ENCODE measurements at regions not wholly inside any gene's neighbourhood (a gene's known extent, or its start where the extent isn't known, plus 50 kb on each side); places are given as distances from the start of the nearest gene placed in this dataset.
A peak's percentile ranks its signal among the peaks of the same experiment; 100 is the strongest.

- H3K9me3 Mint-ChIP-seq, result no peaks in the 10 kb centered on the region
- no peaks in the 10 kb centered on the region for H3K27me3 Mint-ChIP-seq (ENCODE audit: insufficient read depth)
- H3K27ac Mint-ChIP-seq, result no peak overlapping the region
- no peaks in the 10 kb centered on the region for H3K36me3 Mint-ChIP-seq (ENCODE audit: low read depth)
- no peak for DNase-seq
- no peaks in the 10 kb centered on the region; the same call in 1 of the 2 replicates for H3K4me1 Mint-ChIP-seq (ENCODE audit: low read depth)
- TF ChIP-seq, protein P1, sequence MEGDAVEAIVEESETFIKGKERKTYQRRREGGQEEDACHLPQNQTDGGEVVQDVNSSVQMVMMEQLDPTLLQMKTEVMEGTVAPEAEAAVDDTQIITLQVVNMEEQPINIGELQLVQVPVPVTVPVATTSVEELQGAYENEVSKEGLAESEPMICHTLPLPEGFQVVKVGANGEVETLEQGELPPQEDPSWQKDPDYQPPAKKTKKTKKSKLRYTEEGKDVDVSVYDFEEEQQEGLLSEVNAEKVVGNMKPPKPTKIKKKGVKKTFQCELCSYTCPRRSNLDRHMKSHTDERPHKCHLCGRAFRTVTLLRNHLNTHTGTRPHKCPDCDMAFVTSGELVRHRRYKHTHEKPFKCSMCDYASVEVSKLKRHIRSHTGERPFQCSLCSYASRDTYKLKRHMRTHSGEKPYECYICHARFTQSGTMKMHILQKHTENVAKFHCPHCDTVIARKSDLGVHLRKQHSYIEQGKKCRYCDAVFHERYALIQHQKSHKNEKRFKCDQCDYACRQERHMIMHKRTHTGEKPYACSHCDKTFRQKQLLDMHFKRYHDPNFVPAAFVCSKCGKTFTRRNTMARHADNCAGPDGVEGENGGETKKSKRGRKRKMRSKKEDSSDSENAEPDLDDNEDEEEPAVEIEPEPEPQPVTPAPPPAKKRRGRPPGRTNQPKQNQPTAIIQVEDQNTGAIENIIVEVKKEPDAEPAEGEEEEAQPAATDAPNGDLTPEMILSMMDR (IDR thresholded peaks at IDR 0.05), result no peak
- peak overlapping the region; percentile 55; the same call in 1 of the 2 replicates for H3K4me3 Mint-ChIP-seq
Observed at GRCh38 chr13:104854007-104854406, 1681.5 kb downstream of the EFNB2 start.

DNA sequence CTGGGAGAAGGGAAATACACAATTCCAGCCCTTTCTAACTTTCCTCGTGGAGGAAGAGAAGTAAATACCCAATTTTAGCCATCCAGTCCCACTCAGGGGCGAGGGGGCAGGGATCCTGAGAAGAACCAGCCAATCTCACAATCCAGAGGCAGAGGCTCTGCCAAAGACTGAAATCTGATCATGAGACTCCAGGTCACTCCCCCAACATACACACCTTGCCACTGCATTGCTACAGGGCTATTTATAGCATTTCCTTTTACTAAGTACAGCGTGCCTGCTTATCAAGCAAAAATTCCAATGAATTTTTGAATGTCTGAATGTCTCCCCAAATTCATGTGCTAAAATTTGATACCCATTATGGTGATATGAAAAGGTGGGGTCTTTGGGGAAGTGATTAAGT, 1687.5 kb downstream of the EFNB2 start:
- H3K36me3 Mint-ChIP-seq (ENCODE audit: low read depth), result no peaks in the 10 kb centered on the region
- no peaks in the 10 kb centered on the region for H3K4me1 Mint-ChIP-seq (ENCODE audit: low read depth)
- H3K27me3 Mint-ChIP-seq (ENCODE audit: insufficient read depth), result no peaks in the 10 kb centered on the region; the same call in 1 of the 2 replicates
- no peak overlapping the region for H3K4me3 Mint-ChIP-seq
- H3K27ac Mint-ChIP-seq, result no peak overlapping the region
- DNase-seq, result no peak
- TF ChIP-seq, protein P1 (IDR thresholded peaks at IDR 0.05), result no peak
- H3K9me3 Mint-ChIP-seq, result peaks cover 3% of the 10 kb centered on the region; the same call in 1 of the 2 replicates

DNA sequence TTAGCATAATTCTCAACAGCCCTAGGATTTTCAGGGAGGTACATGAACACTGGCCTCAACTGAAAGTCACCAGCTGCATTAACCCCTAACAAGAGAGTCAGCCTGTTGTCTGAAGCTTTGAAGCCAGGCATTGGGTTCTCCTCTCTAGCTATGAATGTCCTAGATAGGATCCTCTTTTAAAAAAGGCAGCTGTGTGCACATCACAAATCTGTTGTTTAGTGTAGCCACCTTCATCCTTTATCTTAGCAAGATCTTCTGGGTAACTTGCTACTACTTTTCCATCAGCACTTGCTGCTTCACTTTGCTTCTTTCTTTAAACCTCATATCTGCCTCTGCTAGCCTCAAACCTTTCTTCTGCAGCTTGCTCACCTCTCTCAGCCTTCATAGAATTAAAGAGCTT, 1692.1 kb downstream of the EFNB2 start:
- no peak overlapping the region for H3K27ac Mint-ChIP-seq
- H3K36me3 Mint-ChIP-seq (ENCODE audit: low read depth), result no peaks in the 10 kb centered on the region
- H3K9me3 Mint-ChIP-seq, result peaks cover 3% of the 10 kb centered on the region; the same call in 1 of the 2 replicates
- no peaks in the 10 kb centered on the region; the same call in 1 of the 2 replicates for H3K27me3 Mint-ChIP-seq (ENCODE audit: insufficient read depth)
- H3K4me3 Mint-ChIP-seq, result no peak overlapping the region
- DNase-seq, result no peak
- H3K4me1 Mint-ChIP-seq (ENCODE audit: low read depth), result no peaks in the 10 kb centered on the region
- TF ChIP-seq, protein P1 (IDR thresholded peaks at IDR 0.05), result no peak

GRCh38 chr13:104841110-104841509, 1694.4 kb downstream of the EFNB2 start:
- peaks cover 5% of the 10 kb centered on the region; the same call in 1 of the 2 replicates for H3K9me3 Mint-ChIP-seq
- H3K27ac Mint-ChIP-seq, result no peak overlapping the region
- TF ChIP-seq, protein P1 (IDR thresholded peaks at IDR 0.05), result no peak
- no peak overlapping the region for H3K4me3 Mint-ChIP-seq
- no peaks in the 10 kb centered on the region for H3K36me3 Mint-ChIP-seq (ENCODE audit: low read depth)
- no peaks in the 10 kb centered on the region; the same call in 1 of the 2 replicates for H3K27me3 Mint-ChIP-seq (ENCODE audit: insufficient read depth)
- no peak for DNase-seq
- H3K4me1 Mint-ChIP-seq (ENCODE audit: low read depth), result no peaks in the 10 kb centered on the region

DNA sequence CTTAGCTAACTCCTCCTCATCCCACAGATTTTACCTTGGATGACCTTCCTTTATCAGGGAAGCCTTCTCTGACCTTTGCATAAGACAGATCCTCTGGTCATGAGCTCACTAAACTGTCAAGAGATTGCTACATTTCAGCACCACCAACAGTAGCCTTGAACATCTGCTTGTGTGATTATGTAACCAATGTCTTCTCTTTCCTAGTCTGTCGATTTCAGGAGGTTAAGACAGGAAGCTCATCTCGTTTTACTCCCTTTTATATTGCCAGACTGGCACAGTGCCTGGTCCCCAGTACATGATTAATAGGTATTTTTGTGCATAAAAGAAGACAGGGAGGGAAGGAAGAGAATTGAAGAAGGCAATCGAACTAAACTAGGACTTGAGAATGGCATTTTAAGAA, 1697.7 kb downstream of the EFNB2 start:
- TF ChIP-seq, protein P1 (IDR thresholded peaks at IDR 0.05), result no peak
- no peaks in the 10 kb centered on the region; the same call in 1 of the 2 replicates for H3K27me3 Mint-ChIP-seq (ENCODE audit: insufficient read depth)
- H3K36me3 Mint-ChIP-seq (ENCODE audit: low read depth), result no peaks in the 10 kb centered on the region
- H3K4me3 Mint-ChIP-seq, result no peak overlapping the region
- peaks cover 5% of the 10 kb centered on the region; the same call in 1 of the 2 replicates for H3K9me3 Mint-ChIP-seq
- DNase-seq, result no peak
- H3K27ac Mint-ChIP-seq, result no peak overlapping the region
- no peaks in the 10 kb centered on the region for H3K4me1 Mint-ChIP-seq (ENCODE audit: low read depth)

- peaks cover 8% of the 10 kb centered on the region; the same call in 1 of the 2 replicates for H3K9me3 Mint-ChIP-seq
- H3K36me3 Mint-ChIP-seq (ENCODE audit: low read depth), result no peaks in the 10 kb centered on the region
- DNase-seq, result no peak
- TF ChIP-seq, protein P1 (IDR thresholded peaks at IDR 0.05), result no peak
- H3K4me1 Mint-ChIP-seq (ENCODE audit: low read depth), result no peaks in the 10 kb centered on the region
- H3K4me3 Mint-ChIP-seq, result no peak overlapping the region
- no peaks in the 10 kb centered on the region; the same call in 1 of the 2 replicates for H3K27me3 Mint-ChIP-seq (ENCODE audit: insufficient read depth)
- no peak overlapping the region for H3K27ac Mint-ChIP-seq
Observed at GRCh38 chr13:104833221-104833620, 1702.2 kb downstream of the EFNB2 start.
